OCI-LY7 (cell line): ENCODE measurements at regions not wholly inside any gene's neighbourhood (a gene's known extent, or its start where the extent isn't known, plus 50 kb on each side); places are given as distances from the start of the nearest gene placed in this dataset.

Source experiments
- EZH2phosphoT487 ChIP-seq: fragments of 200-600 bp; sonication (generic); IDR thresholded peaks from 2 replicates; pipeline ENCODE4 v1.6.1; 2018; ENCODE audit warnings: low read depth, borderline replicate concordance, mild to moderate bottlenecking, mixed run types, antibody characterized with exemption, low read length, moderate library complexity, mixed read lengths
- TF ChIP-seq, protein P1 (sequence below): fragments of 200-600 bp; sonication (generic); conservative IDR thresholded peaks from 2 replicates; pipeline ENCODE4 v1.5.1; 2014; ENCODE audit warnings: mild to moderate bottlenecking, antibody characterized with exemption, low read length, moderate library complexity, mixed read lengths

DNA sequence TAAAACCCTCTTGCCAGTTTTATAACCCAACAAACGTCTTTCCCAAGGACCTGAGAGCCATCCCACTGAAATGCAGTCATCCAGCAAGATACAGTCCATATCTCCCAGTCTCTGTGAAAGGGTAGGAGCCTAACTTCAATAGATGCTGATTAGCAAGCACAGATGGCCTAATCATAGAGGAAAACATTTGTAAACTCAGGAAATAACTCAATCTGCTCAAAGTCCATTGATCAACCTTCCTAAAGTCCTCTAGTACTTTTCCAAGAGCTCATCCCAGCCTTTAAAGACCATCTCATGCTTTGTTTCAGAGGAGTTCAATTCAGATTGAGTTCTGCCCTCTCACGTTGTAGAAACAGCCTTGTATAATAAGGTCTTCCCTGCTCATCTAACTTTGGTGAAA lies 324.2 kb downstream of the MRPS30 start:
- TF ChIP-seq, protein P1, sequence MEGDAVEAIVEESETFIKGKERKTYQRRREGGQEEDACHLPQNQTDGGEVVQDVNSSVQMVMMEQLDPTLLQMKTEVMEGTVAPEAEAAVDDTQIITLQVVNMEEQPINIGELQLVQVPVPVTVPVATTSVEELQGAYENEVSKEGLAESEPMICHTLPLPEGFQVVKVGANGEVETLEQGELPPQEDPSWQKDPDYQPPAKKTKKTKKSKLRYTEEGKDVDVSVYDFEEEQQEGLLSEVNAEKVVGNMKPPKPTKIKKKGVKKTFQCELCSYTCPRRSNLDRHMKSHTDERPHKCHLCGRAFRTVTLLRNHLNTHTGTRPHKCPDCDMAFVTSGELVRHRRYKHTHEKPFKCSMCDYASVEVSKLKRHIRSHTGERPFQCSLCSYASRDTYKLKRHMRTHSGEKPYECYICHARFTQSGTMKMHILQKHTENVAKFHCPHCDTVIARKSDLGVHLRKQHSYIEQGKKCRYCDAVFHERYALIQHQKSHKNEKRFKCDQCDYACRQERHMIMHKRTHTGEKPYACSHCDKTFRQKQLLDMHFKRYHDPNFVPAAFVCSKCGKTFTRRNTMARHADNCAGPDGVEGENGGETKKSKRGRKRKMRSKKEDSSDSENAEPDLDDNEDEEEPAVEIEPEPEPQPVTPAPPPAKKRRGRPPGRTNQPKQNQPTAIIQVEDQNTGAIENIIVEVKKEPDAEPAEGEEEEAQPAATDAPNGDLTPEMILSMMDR: no peak
- no peak for TF ChIP-seq EZH2phosphoT487
